ENCODE measurements at regions not wholly inside any gene's neighbourhood (a gene's known extent, or its start where the extent isn't known, plus 50 kb on each side); places are given as distances from the start of the nearest gene placed in this dataset.

DNA sequence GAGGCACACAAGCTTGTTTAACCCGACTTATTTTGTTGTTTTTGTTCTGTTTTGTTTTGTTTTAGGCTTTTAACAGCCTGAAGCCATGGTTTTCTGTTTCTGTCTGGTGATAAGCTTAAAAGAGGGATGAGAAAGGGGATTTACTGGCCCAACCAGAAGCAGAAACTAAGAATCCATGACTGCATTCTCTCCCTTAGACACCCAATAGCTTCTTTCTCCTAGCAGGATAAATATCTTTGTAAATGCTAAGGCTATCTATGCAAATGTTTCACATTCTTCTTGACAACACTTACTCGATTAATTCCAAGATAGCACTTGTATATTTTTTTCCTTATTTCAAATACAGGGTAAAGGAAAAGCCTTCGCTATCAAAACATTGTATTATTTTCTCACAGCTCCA, 53.7 kb upstream of the SMAD1 start:
- DNase-seq, result no peak

DNA sequence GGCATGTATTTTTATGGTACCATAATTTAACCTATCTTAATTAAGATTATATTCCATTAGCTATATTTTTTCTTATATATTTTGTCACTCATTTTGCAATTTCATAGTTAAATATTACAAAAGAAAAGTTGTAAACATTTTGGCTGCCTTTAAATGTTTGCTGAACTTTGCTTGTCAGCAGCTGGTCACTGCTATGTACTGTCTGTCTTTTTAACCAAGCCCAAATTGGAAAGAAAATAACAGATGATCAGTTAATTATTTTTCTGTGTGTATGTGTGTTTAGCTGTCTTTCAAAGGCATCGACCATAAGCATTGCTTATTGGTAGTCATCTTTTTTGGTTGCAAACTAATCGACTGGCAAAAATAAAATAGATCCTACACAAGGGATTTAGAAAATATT, 54.4 kb upstream of the SMAD1 start:
- no peak for DNase-seq

DNA sequence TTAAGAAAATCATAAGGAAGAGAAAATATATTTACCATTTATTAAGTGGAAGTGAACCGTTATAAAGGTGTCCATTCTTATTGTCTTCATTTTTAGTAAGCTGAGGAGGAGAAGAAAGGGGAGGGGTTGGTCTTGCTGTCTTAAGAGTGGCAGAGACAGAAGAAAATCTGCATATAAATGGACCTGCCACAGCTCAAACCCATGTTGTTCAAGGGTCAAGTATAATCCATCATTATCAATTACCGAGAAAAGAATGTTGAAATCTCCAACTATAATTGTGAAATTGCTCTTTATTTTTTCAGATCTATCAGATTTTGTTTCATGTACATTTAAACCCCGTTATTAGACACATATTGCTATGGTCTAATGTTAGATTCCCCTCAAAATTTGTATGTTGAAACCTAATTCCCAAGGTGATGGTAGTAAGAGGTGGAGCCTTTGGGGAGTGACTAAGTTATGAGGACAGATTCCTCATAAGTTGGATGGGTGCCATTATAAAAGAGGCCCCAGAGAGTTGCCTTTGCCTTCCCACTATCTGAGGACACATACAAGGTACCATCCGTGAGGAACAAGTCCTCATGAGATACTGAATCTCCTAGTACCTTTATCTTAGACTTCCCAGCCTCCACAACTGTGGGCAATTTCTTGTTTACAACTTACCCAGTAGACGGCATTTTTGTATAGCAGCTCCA, 58.5 kb upstream of the SMAD1 start:
- no peak for DNase-seq

DNA sequence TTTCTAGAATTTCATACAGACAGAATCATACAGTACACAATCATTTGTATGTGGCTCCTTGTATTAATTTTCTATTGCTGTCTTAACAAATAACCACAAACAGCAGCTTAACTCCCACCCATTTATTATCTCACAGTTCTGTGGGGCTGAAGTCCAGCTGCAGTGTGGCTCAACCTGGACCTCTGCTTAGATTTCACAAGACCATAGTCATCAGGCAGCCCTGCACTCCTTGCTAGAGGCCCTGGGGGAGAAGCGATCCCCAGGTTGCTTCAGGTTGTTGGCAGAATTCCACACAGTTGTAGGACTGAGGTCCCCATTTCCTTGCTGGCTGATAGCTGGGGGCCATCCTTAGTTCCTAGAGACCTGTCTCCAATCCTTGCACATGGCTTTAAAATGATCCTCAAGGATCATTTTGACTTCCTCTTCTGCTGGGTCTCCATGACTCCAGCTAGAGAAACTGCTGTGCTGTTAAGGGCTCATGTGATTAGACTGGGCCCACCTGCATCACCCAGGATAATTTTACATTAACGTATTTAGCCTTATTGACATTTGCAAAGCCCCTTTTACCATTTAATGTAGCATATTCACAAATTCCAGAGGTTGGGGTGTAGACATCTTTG, 60.9 kb upstream of the SMAD1 start:
- no peak for DNase-seq

- no peak for DNase-seq
Measured at GRCh38 chr4:145418739-145419138, 62.9 kb upstream of the SMAD1 start.

- DNase-seq, result no peak
Measured at GRCh38 chr4:145417348-145418130, 64.1 kb upstream of the SMAD1 start.

- DNase-seq, result no peak
Measured at GRCh38 chr4:145414841-145415240, 66.8 kb upstream of the SMAD1 start.

GRCh38 chr4:145414226-145414625, 67.4 kb upstream of the SMAD1 start:
- no peak for DNase-seq

GRCh38 chr4:145406970-145407369, 74.7 kb upstream of the SMAD1 start:
- DNase-seq, result no peak

GRCh38 chr4:145404761-145405160, 76.9 kb upstream of the SMAD1 start:
- DNase-seq, result no peak

DNA sequence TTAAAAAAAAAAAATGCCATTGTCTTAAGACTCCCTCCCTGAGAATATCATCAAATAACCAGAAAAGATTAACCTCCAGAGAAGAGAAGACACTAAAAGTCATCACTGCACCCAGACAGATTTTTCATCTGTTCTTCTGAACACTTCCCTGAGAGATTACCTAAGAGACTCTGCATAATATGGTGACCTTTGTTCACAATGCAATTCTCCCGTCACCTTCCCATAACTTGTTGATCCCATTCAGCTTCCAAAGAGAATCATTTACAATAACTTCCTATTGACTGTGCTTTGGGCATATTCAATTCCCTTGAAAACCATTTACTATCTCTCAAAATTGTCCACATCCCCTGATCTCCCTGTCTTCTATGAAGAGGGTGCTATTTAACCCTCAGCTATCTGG, 85.1 kb upstream of the SMAD1 start:
- DNase-seq, result no peak

DNA sequence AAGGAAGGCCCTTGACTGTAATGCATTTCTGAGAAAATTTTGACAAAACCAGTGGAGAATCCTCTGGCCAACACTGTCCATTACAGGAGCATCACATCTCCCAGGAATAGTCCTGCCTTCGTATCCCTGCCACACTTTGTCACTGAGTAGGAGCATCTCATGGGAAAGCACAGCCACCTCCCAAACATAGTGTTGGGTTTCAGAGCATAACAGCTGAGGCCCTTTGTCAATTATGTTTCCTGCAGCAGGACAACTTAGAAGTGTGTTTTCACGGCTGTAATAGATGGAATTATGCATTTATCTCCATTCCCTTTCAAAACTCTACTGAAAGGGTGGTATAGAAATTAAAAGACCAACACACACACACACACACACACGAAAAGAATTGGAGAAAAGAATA, 91.1 kb upstream of the SMAD1 start:
- no peak for DNase-seq

- no peak for DNase-seq
Measured at GRCh38 chr4:145389550-145389949, 92.1 kb upstream of the SMAD1 start.

- DNase-seq, result no peak
Measured at GRCh38 chr4:145388043-145388442, 93.6 kb upstream of the SMAD1 start.

DNA sequence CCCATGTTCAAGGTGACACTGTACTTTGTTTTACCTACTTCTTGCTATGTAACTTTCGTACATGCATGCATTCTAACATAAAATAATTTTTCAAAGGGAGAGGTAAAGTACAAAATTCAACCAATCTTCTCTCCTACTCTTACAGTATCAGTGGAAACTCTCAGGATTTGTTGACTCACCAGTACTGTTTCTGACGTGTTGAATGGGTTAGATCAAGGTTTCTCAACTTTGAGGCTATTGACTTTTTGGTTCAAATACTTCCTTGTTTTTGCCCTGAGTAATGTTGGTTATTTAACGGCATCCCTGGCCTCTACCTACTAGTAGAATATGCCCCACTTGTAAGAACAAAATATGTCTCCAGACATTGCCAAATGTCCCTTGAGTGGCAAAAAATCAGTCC, 94.6 kb upstream of the SMAD1 start:
- no peak for DNase-seq

DNA sequence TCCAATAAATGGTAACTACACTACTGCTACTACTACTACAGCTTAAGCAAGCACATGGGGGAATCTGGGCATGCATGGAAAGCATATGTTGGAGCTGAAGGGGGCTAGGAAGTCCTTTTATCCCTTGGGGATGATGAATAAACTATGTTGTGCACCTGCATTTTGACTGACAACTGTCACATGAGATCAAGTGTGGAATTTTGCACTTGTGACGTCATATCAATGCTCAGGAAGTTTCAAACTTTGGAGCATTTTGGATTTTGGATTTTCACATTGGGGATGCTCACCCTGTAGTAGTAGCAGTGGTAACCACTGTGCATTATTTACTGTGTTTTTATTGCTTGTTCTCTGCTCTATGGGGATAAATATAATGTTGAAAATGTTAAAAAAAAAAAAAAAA, 100.5 kb upstream of the SMAD1 start:
- no peak for DNase-seq

DNA sequence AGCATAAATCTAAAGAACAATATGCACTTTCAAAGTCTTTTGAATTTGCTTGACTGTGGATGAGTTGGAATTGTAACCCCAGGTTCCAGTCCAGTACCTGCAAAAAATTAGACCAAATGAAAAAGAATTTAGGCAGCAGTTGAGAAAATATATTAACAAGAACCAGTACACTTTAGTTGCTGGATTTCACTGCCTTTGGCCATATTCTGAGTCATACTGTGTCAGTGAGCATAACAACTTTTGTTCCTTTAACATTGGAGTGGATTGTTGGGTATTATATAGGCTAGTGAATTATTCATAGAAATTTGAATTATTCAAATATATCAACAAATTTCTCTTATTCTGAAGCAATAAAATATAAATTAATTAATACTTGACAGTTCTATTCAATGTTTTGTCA, 101.5 kb upstream of the SMAD1 start:
- no peak for DNase-seq

- no peak for DNase-seq
Measured at GRCh38 chr4:145375416-145375815, 106.2 kb upstream of the SMAD1 start.

- DNase-seq, result no peak
Measured at GRCh38 chr4:145352438-145353145, 129.1 kb upstream of the SMAD1 start.

DNA sequence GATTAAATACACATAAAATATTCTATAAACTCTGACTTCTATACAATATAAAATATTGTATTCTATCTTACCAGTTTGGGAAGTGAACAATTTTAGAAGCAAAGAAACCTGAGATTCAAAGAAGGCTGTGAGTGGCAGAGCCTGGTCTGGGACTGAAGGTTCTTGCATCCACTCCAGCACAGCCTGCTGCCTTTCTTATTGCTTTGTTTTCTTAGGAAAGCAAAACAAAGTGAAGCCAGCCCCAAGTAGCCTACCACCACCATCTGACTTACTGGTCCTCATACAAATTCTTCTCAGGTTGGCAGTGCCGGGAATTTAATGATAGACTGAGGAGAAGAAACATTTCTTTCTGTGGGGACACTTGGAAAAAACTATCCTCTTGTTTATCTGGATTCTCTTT, 129.7 kb upstream of the SMAD1 start:
- no peak for DNase-seq

DNA sequence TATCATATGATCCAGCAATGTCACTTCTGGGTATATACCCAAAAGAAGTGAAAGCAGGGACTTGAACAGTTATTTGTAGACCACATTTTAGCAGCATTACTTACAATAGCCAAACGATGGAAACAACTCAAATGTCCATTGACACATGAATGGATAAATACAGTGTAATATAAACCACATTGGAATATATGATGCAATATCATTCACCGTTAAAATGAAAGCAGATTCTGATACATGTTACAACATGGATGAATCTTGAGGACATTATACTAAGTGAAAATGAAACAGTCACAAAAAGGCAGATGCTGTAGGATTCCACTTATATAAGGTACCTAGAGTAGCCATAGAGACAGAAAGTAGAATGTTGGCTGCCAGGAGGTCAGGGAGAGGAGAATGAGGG, 130.5 kb upstream of the SMAD1 start:
- no peak for DNase-seq

GRCh38 chr4:145348291-145348690, 133.4 kb upstream of the SMAD1 start:
- DNase-seq, result no peak

DNA sequence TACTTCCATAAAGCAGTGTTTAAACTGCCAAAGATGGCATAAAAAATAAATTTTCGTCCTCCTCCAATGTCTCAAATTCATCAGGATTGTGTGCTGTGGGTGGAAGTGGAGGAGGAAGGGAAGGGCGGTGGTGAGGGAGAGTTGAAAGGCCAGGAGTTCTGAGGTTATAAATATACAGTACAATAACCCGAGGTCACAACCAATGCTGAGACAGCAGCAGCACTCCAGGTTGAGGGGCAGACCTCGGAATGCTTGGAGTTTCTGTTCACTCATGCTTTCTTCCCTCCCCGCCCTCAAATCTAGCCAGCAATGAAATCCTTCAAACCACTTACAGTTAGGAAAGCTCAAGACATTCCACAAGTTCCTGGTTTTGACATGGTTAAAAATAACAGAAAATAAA, 134.0 kb upstream of the SMAD1 start:
- DNase-seq, result no peak

- no peak for DNase-seq
Measured at GRCh38 chr4:145346081-145346480, 135.6 kb upstream of the SMAD1 start.

Measured in NCI-H2171 (cell line).